ENCODE measurements at regions not wholly inside any gene's neighbourhood (a gene's known extent, or its start where the extent isn't known, plus 50 kb on each side); places are given as distances from the start of the nearest gene placed in this dataset.

DNA sequence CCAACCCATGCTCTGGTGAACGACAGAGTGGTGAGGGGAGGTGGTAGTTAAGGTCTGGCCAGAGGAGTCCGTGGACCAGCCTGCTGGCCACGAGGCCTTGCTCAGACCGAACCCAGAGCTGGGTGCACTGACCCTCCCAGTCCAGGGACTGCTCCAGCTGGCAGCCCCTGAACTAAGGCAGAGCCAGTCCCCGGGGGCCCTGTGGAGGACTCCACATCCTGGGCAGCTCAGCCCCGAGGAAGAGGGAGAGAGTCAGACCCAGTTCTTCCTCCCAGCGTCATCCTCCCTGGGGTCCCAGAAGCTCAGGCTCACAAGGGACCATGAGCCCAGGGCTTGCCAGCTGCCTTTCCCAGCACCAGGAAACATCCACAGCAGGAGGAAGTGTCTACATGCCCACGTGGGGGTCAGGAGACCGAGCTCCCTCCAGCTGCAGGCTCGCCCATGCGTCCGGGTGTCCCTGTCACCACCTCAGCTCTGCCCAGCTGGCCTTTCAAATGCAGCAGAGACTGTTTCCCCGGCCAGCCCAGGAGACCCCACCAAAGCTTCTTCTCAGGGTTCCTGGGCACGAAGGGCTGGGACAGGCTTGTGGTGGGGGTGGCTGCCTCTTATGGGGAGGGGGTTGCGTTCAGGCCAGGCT, 194.4 kb downstream of the KIF26A start:
- TF ChIP-seq, protein P1, sequence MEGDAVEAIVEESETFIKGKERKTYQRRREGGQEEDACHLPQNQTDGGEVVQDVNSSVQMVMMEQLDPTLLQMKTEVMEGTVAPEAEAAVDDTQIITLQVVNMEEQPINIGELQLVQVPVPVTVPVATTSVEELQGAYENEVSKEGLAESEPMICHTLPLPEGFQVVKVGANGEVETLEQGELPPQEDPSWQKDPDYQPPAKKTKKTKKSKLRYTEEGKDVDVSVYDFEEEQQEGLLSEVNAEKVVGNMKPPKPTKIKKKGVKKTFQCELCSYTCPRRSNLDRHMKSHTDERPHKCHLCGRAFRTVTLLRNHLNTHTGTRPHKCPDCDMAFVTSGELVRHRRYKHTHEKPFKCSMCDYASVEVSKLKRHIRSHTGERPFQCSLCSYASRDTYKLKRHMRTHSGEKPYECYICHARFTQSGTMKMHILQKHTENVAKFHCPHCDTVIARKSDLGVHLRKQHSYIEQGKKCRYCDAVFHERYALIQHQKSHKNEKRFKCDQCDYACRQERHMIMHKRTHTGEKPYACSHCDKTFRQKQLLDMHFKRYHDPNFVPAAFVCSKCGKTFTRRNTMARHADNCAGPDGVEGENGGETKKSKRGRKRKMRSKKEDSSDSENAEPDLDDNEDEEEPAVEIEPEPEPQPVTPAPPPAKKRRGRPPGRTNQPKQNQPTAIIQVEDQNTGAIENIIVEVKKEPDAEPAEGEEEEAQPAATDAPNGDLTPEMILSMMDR (IDR thresholded peaks at IDR 0.05), result no peak
- 50 to 54% methylated on average over 15 of the region's 15 CpGs for WGBS, 2 donors
- Histone ChIP-seq H3K36me3 (no peaks in the 10 kb centered on the region), H3K27ac (no peak overlapping the region), H3K9me3 (peaks cover 0 to 32% (median 17%) of the 10 kb centered on the region in 11 donors), H3K27me3 (peaks cover 0 to 12% (median 10%) of the 10 kb centered on the region in 7 donors), H3K4me3 (no peak overlapping the region), H3K4me1 (peaks cover 0 to 10% (median 0%) of the 10 kb centered on the region in 9 donors)
- DNase-seq (no peak), ATAC-seq (peak in 5 of 8 donors; percentile 44 to 74 (median 46))
- intact Hi-C loops (cut with DNase I), result no loop called here

DNA sequence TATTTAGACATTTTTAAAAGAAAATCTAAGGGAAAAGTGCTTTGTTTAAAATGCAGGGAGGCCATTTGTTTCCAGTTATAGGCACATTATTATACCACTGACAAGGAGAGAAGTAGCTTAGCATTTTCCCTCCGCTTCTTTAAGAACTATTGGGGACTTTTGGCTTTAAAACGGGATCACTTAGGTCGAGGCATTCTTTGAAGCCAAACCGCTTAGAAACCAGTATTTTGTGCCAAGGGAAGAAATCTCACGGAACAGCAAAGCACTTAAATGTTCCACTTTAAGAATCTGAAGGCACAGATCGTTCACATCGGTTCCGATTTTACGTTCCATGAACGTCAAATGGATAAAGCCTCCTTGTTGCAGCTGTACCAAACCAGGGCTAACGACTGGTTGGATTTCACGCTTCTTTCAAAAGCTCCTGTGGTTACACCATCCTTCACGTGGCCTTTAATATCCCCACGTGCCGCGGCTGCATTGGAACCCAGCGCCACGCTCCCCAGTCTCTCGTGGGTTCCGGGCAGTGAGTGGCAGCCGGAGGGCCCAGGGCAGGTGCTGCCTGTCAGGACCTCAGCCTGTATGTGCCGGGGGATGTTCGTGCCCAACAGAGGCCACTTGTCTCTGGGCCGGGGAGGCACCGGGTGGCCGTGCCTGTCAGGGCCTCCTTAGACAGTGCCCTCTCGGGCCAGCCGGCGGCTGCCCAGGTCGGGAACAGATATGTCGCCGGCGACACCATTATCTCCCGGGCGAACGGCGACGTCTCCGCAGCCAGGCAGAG, 195.4 kb downstream of the KIF26A start:
- 75 to 82% methylated on average over 39 of the region's 39 CpGs for WGBS, 2 donors
- no peaks in the 10 kb centered on the region for H3K36me3 ChIP-seq
- no peaks in the 10 kb centered on the region for H3K4me1 ChIP-seq
- intact Hi-C loops (cut with DNase I), result no loop called here
- H3K9me3 ChIP-seq, result peaks cover 0 to 42% (median 17%) of the 10 kb centered on the region in 11 donors
- TF ChIP-seq, protein P1 (IDR thresholded peaks at IDR 0.05), result no peak
- ATAC-seq (peak in 1 of 8 donors; percentile 25), DNase-seq (no peak)
- no peak overlapping the region for H3K27ac ChIP-seq
- H3K4me3 ChIP-seq, result no peak overlapping the region
- peaks cover 0 to 12% (median 10%) of the 10 kb centered on the region in 7 donors for H3K27me3 ChIP-seq

DNA sequence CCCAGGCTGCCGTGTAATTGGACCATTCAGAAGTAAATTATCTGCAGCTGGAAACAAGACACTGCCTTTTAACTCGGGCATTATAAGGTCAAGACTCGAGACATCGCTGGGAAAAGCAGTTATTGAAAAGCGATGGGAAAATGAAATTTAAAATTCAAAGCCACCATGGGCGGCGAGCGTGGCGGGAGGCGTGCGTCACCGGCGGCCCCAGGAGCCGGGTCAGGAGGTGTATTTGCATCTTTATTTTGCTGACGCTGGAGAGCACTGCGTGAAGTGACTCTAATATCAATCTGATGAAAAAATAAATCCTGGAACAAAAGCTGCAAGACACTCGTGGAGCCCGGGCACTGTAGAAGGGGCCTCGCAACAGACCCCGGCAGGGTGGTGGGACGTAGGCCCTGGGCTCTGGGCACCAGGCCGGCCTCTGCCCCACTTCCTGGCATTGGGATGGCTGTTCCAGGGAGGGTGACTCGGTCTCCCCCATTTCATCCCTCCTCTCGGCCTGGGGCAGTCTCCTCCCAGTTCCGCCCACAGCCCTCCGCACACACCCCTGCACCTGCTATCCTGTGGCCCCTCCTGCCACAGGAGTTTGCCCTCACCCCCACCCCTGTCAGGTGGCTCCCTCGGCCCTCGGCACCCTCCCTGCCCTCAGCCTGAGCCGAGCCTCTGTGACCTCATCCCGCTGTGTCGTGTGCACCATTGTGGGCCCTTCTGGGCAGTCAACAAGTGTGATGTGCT, 196.2 kb downstream of the KIF26A start:
- H3K4me1 ChIP-seq, result no peaks in the 10 kb centered on the region
- no peaks in the 10 kb centered on the region for H3K36me3 ChIP-seq
- WGBS, 2 donors, result 82 to 87% methylated on average over 30 to 31 of the region's 31 CpGs
- intact Hi-C loops (cut with DNase I), result no loop called here
- H3K9me3 ChIP-seq, result peaks cover 0 to 39% (median 14%) of the 10 kb centered on the region in 11 donors
- H3K27ac ChIP-seq, result no peak overlapping the region
- no peak for ATAC-seq
- no peak for DNase-seq
- H3K4me3 ChIP-seq, result no peak overlapping the region
- TF ChIP-seq, protein P1 (IDR thresholded peaks at IDR 0.05), result no peak
- peaks cover 0 to 12% (median 10%) of the 10 kb centered on the region in 7 donors for H3K27me3 ChIP-seq

DNA sequence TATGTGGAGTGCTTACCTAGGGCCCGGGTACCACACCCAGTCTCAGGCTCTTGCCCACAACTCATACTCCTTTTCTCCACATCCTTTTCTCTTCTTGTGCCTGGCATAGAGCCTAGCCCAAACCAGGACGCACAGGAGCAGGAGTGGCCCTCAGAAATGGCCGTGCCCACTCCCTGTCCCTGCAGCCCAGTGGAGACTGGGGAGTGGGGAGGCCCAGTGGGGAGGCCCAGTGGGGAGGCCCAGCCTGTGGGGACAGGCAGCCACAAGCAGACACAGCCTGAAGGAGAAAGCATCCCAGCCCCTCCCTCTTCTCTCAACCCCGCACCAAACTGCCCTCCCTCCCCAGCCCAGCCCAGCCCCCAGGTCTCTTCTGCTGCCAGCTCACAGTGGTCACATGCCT, 196.8 kb downstream of the KIF26A start:
- DNase-seq, result no peak

More for the DNA sequence above, 196.8 kb downstream of the KIF26A start:
- Histone ChIP-seq H3K27ac (no peak overlapping the region), H3K9me3 (peaks cover 0 to 33% (median 8%) of the 10 kb centered on the region in 11 donors), H3K36me3 (no peaks in the 10 kb centered on the region), H3K4me3 (no peak overlapping the region), H3K27me3 (peaks cover 0 to 12% (median 11%) of the 10 kb centered on the region in 7 donors), H3K4me1 (no peaks in the 10 kb centered on the region)
- intact Hi-C loops (cut with DNase I), result no loop called here
- WGBS, 2 donors, result 77 to 80% methylated on average over 4 of the region's 4 CpGs
- ATAC-seq, result peak in 1 of 8 donors; percentile 48
- TF ChIP-seq, protein P1 (IDR thresholded peaks at IDR 0.05), result no peak

Data from heart right ventricle (tissue), 16 donors.